K562 (cell line): ENCODE measurements at regions not wholly inside any gene's neighbourhood (a gene's known extent, or its start where the extent isn't known, plus 50 kb on each side); places are given as distances from the start of the nearest gene placed in this dataset.

Source experiments
- CBFB ChIP-seq: sonication (generic); formaldehyde crosslinking; IDR thresholded peaks from 2 replicates; pipeline ENCODE4 v1.4.0; 2020; ENCODE audit warnings: mild to moderate bottlenecking, missing genetic modification reagents
- DNMT1 ChIP-seq: fragments of 450-650 bp; IDR thresholded peaks from 2 replicates; pipeline ENCODE4 v1.6.1; 2016; ENCODE audit warnings: antibody characterized with exemption, mild to moderate bottlenecking
- FOXJ3 ChIP-seq: sonication (generic); formaldehyde crosslinking; IDR thresholded peaks from 2 replicates; pipeline ENCODE4 v1.4.0; 2020; ENCODE audit warnings: mild to moderate bottlenecking, missing genetic modification reagents
- NFRKB ChIP-seq: fragments of 450-650 bp; IDR thresholded peaks from 2 replicates; pipeline ENCODE4 v1.6.1; 2016; ENCODE audit warnings: low read depth
- POLR2A ChIP-seq: fragments of 450-650 bp; conservative IDR thresholded peaks from 2 replicates; pipeline ENCODE4 v1.6.1; 2016
- SIN3A ChIP-seq, 2 experiments: fragments of 150-350 bp in 1 of 2; IDR thresholded peaks; 2 replicates each; pipeline ENCODE4 v1.6.1; 2011 to 2016; ENCODE audit warnings: borderline replicate concordance in 2 of 2, low read depth in 2 of 2, low read length in 2 of 2, mild to moderate bottlenecking in 2 of 2, moderate library complexity in 2 of 2; ENCODE audit not compliant: control insufficient read depth in 1 of 2
- STAG1 ChIP-seq: sonication (generic); formaldehyde crosslinking; IDR thresholded peaks from 2 replicates; pipeline ENCODE4 v1.5.0; 2020; ENCODE audit warnings: missing genetic modification reagents, borderline replicate concordance
- TBL1XR1 ChIP-seq, 2 experiments: IDR thresholded peaks; 2 replicates each; pipeline ENCODE4 v1.6.1; 2012; ENCODE audit warnings: improper control_type of control experiment in 2 of 2, low read length in 2 of 2, mild to moderate bottlenecking in 1 of 2
- TEAD4 ChIP-seq, 2 experiments: sonication (generic) in 1 of 2; formaldehyde crosslinking in 1 of 2; IDR thresholded peaks; 2 replicates each; pipeline versions ENCODE4 v1.6.1 to v1.8.0; 2012 to 2022; ENCODE audit warnings: borderline replicate concordance in 1 of 2, inconsistent platforms in 1 of 2, low read length in 1 of 2, mild to moderate bottlenecking in 1 of 2, missing genetic modification reagents in 1 of 2
- ZFP30 ChIP-seq: fragments of 250-450 bp; sonication (Bioruptor Pico); IDR thresholded peaks from 2 replicates; pipeline ENCODE4 v1.8.0; 2022; ENCODE audit warnings: moderate library complexity, mild to moderate bottlenecking, inconsistent platforms, borderline replicate concordance
- TF ChIP-seq, protein P1 (sequence below), 3 experiments: IDR thresholded peaks in 2 of 3; conservative IDR thresholded peaks in 1 of 3; 2 replicates each; pipeline ENCODE4 v1.5.1; 2011 to 2012; ENCODE audit warnings: low read length in 3 of 3, mild to moderate bottlenecking in 3 of 3, control low read depth in 2 of 3, improper control_type of control experiment in 1 of 3, inconsistent platforms in 1 of 3, low read depth in 1 of 3, mixed read lengths in 1 of 3, moderate library complexity in 1 of 3; ENCODE audit not compliant: insufficient read depth in 2 of 3

DNA sequence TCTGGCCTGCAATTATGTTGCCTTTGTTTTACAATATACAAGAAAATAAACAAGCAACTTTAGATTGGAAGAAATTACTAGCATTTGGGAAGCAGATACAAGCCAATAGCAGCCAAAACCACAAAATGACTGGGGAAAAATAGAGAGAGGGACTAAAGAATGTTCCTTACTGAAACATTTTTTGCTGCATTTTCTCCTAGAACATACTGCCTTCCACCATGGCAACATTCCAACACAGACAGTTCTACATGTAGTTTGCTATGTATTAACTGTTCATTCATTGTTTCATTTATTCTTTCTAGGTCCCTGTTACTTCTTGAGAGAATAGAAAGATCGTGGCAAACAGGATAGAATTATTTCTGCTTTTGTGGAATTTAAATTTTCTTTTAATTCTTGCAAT lies 530.2 kb downstream of the RPS29 start:
- TF ChIP-seq SIN3A (IDR thresholded peaks at IDR 0.05; ENCODE audit: borderline replicate concordance in 2 of 2, control insufficient read depth in 1 of 2, low read depth in 2 of 2, low read length in 2 of 2) (no peak), FOXJ3 (CRISPR knock-in tag) (no peak), STAG1 (no peak), TBL1XR1 (IDR thresholded peaks at IDR 0.05; ENCODE audit: low read length in 2 of 2) (no peak), CBFB (CRISPR knock-in tag) (no peak), POLR2A (no peak), ZFP30 (CRISPR knock-in tag) (no peak), NFRKB (no peak), TEAD4 (IDR thresholded peaks at IDR 0.05; ENCODE audit: low read length) (no peak), TEAD4 (CRISPR knock-in tag; IDR thresholded peaks at IDR 0.05; ENCODE audit: borderline replicate concordance) (no peak), DNMT1 (no peak)
- TF ChIP-seq, protein P1, sequence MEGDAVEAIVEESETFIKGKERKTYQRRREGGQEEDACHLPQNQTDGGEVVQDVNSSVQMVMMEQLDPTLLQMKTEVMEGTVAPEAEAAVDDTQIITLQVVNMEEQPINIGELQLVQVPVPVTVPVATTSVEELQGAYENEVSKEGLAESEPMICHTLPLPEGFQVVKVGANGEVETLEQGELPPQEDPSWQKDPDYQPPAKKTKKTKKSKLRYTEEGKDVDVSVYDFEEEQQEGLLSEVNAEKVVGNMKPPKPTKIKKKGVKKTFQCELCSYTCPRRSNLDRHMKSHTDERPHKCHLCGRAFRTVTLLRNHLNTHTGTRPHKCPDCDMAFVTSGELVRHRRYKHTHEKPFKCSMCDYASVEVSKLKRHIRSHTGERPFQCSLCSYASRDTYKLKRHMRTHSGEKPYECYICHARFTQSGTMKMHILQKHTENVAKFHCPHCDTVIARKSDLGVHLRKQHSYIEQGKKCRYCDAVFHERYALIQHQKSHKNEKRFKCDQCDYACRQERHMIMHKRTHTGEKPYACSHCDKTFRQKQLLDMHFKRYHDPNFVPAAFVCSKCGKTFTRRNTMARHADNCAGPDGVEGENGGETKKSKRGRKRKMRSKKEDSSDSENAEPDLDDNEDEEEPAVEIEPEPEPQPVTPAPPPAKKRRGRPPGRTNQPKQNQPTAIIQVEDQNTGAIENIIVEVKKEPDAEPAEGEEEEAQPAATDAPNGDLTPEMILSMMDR (IDR thresholded peaks at IDR 0.05 in 2 of 3, conservative IDR thresholded peaks at IDR 0.05 in 1 of 3; ENCODE audit: insufficient read depth in 2 of 3, low read depth in 1 of 3, low read length in 3 of 3): no peak
